CD8-positive, alpha-beta memory T cell (primary cell): ENCODE measurements at regions not wholly inside any gene's neighbourhood (a gene's known extent, or its start where the extent isn't known, plus 50 kb on each side); places are given as distances from the start of the nearest gene placed in this dataset.
A peak's percentile ranks its signal among the peaks of the same experiment; 100 is the strongest.
"Not testable (repeated sequence)": the region's sequence is repeated elsewhere in the genome, so short reads cannot be mapped to it uniquely, and the experiment has no call there.

Experiments used
- CTCF ChIA-PET: fragments of 350-600 bp; sonication (Branson Sonifier 250); formaldehyde crosslinking; loops from one replicate; lab custom pipeline; 2021; ENCODE audit warnings: antibody characterized with exemption; lab: Charles Lee
- POLR2A ChIA-PET: fragments of 350-600 bp; sonication (Branson Sonifier 250); formaldehyde crosslinking; loops from one replicate; lab custom pipeline; 2021; ENCODE audit warnings: antibody characterized with exemption; lab: Charles Lee
- DNase-seq, 5 donors: peaks; one replicate each; pipeline versions ENCODE4 v3.0.0 to v3.0.0-alpha.2; 2020 to 2022; ENCODE audit warnings: mixed read lengths in 1 of 5
- H3K27ac ChIP-seq: one replicate; pipeline ENCODE4 v1.7.0; 2013; ENCODE audit warnings: low read depth, mild to moderate bottlenecking, low read length, moderate library complexity
- H3K27me3 ChIP-seq: 2 replicates; pipeline ENCODE4 v1.7.0; 2013; ENCODE audit warnings: low read length, mild to moderate bottlenecking; ENCODE audit not compliant: insufficient read depth, poor library complexity, severe bottlenecking
- H3K36me3 ChIP-seq: 2 replicates; pipeline ENCODE4 v1.7.0; 2013; ENCODE audit warnings: mild to moderate bottlenecking, low read length, moderate library complexity; ENCODE audit not compliant: insufficient read depth
- H3K4me1 ChIP-seq: 2 replicates; pipeline ENCODE4 v1.7.0; 2013; ENCODE audit warnings: mild to moderate bottlenecking, low read length, moderate library complexity; ENCODE audit not compliant: insufficient read depth
- H3K4me3 ChIP-seq: 2 replicates; pipeline ENCODE4 v1.7.0; 2013; ENCODE audit warnings: mild to moderate bottlenecking, low read length
- H3K9me3 ChIP-seq: 2 replicates; pipeline ENCODE4 v1.7.0; 2013; ENCODE audit warnings: mild to moderate bottlenecking, low read length
- H3K27ac Mint-ChIP-seq, 8 donors: one replicate each; pipeline ENCODE4 v1.8.0; 2020 to 2021; ENCODE audit warnings: mixed read lengths in 8 of 8, mild to moderate bottlenecking in 6 of 8, inconsistent platforms in 3 of 8, moderate library complexity in 3 of 8
- H3K27me3 Mint-ChIP-seq, 2 donors: one replicate each; pipeline ENCODE4 v1.8.0; 2020 to 2021; ENCODE audit warnings: mixed read lengths in 2 of 2, mild to moderate bottlenecking in 1 of 2, moderate library complexity in 1 of 2
- H3K36me3 Mint-ChIP-seq, 3 donors: one replicate each; pipeline ENCODE4 v1.8.0; 2020 to 2021; ENCODE audit warnings: mixed read lengths in 3 of 3, inconsistent platforms in 1 of 3, mild to moderate bottlenecking in 1 of 3
- H3K4me1 Mint-ChIP-seq, 3 donors: one replicate each; pipeline ENCODE4 v1.8.0; 2020 to 2021; ENCODE audit warnings: mixed read lengths in 3 of 3, inconsistent platforms in 1 of 3, mild to moderate bottlenecking in 1 of 3
- H3K4me3 Mint-ChIP-seq, 7 donors: one replicate each; pipeline ENCODE4 v1.8.0; 2020 to 2021; ENCODE audit warnings: mixed read lengths in 7 of 7, mild to moderate bottlenecking in 6 of 7, moderate library complexity in 4 of 7, inconsistent platforms in 2 of 7
- H3K9me3 Mint-ChIP-seq, 5 donors: one replicate each; pipeline ENCODE4 v1.8.0; 2020 to 2022; ENCODE audit warnings: mixed read lengths in 5 of 5, mild to moderate bottlenecking in 3 of 5, moderate library complexity in 2 of 5, inconsistent platforms in 1 of 5

DNA sequence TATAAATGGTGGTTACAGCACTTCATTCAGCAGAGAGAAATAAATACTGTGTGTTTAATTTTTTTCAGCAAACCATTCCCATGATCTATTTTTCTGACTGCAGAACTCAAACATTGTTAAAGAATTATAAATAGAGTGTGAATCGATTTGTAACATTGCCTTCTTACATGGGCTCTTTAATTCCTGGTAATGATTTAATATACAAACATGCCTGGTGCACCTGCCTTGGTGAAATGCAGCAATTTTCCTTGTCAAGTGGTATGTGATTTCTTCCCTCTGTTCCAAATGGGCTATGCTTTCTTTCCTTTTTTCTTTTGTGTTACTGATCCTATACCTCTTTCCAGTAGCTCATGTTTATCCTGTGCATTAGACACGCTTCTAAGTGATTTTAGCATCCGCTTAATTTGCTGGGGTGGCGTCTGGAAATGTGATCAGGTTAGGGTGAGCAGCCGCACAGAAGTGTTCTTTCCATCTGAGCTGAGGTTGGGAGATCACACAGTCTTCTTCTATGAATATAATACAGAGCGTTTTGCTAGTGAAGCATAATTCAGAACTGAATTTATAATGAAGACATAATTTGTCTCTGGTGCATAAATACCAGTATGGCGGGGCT, 94.3 kb upstream of the ITGB1 start:
- ChIA-PET POLR2A (no interaction called here), CTCF (no interaction called here)
- no peak overlapping the region for H3K27ac ChIP-seq
- Mint-ChIP-seq H3K4me3 (peak overlapping the region; percentile 55 to 97 (median 92)), H3K27ac (peak overlapping the region in 7 of 8 donors; percentile 0 to 91 (median 57)), H3K27me3 (peaks cover 4 to 6% of the 10 kb centered on the region in 2 donors), H3K9me3 (no peaks in the 10 kb centered on the region), H3K4me1 (peaks cover 38 to 48% (median 41%) of the 10 kb centered on the region in 3 donors), H3K36me3 (peaks cover 4 to 9% (median 9%) of the 10 kb centered on the region in 3 donors)
- no peaks in the 10 kb centered on the region for H3K4me1 ChIP-seq
- H3K36me3 ChIP-seq, result no peaks in the 10 kb centered on the region
- no peak for DNase-seq
- H3K4me3 ChIP-seq, result peak overlapping the region; percentile 26
- no peaks in the 10 kb centered on the region for H3K27me3 ChIP-seq
- no peaks in the 10 kb centered on the region for H3K9me3 ChIP-seq

DNA sequence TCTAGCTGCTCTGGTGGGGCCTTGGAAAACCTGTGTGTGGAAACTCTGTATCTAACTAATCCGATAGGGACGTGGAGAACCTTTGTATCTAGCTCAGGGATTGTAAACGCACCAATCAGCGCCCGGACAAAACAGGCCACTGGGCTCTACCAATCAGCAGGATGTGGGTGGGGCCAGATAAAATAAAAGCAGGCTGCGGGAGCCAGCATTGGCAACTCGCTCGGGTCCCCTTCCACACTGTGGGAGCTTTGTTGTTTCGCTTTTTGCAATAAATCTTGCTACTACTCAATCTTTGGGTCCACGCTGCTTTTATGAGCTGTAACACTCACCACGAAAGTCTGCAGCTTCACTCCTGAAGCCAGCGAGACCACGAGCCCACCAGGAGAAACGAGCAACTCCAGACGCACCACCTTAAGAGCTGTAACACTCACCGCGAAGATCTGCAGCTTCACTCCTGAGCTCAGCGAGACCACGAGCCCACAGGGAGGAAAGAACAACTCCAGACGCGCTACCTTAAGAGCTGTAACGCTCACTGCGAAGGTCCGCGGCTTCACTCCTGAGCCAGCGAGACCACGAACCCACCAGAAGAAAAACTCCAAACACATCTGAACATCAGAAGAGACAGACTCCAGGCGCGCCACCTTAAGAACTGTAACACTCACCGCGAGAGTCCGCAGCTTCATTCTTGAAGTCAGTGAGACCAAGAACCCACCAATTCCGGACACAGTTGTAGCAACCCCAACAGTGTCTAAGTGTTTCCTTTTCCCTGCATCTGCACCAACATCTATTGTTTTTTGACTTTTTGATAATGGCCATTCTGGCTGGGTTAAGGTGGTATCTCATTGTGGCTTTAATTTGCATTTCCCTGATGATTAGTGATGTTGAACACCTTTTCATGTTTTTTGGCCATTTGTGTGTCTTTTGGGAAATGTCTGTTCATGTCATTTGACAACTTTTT, 92.2 kb upstream of the ITGB1 start:
- H3K9me3 ChIP-seq, H3K36me3 Mint-ChIP-seq, H3K27me3 ChIP-seq, H3K27me3 Mint-ChIP-seq, H3K9me3 Mint-ChIP-seq, H3K4me1 ChIP-seq, H3K36me3 ChIP-seq: not testable (repeated sequence)
- Mint-ChIP-seq H3K4me3 (peak overlapping the region; percentile 84 to 97 (median 93)), H3K4me1 (peaks cover 31 to 45% (median 40%) of the 10 kb centered on the region in 3 donors), H3K27ac (peak overlapping the region; percentile 18 to 97 (median 94))
- Histone ChIP-seq H3K4me3 (peak overlapping the region; percentile 0), H3K27ac (peak overlapping the region; percentile 38)
- POLR2A ChIA-PET, result interaction anchor here (1.1 kb wide), 1 partner anchor 60 kb away, joined by 3 read pairs; no protein-coding TSS in a partner anchor
- DNase-seq, result peak; percentile 6 to 59 (median 28)
- CTCF ChIA-PET, result interaction anchor here (1.0 kb wide), 2 partner anchors 13 to 40 kb away, joined by 3 read pairs; no protein-coding TSS in a partner anchor

DNA sequence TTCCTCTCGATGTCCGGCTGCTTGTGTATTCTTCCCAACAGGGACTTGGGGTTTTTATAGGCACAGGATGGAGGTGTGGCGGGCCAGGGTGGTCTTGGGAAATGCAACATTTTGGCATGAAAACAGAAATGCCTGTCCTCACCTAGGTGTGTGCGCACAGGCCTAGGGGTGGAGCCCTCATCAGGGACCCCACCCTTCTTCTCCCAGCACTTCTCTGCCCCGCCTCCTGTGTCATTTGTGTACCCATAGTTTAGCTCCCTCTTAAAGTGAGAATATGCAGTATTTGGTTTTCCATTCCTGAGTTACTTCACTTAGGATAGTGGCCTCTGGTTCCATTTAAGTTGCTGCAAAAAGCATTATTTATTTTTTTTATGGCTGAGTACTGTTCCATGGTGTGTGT, 90.2 kb upstream of the ITGB1 start:
- DNase-seq, result no peak
- no peaks in the 10 kb centered on the region for H3K4me1 ChIP-seq
- H3K9me3 ChIP-seq, result no peaks in the 10 kb centered on the region
- no peak overlapping the region for H3K4me3 Mint-ChIP-seq
- ChIA-PET POLR2A (interaction anchor here (0.5 kb wide), 1 partner anchor 94 kb away, joined by 4 read pairs; no protein-coding TSS in a partner anchor), CTCF (no interaction called here)
- H3K36me3 Mint-ChIP-seq, result peaks cover 0 to 4% (median 2%) of the 10 kb centered on the region in 3 donors
- H3K27me3 ChIP-seq, result no peaks in the 10 kb centered on the region
- H3K9me3 Mint-ChIP-seq, result no peaks in the 10 kb centered on the region
- H3K27me3 Mint-ChIP-seq, result no peaks in the 10 kb centered on the region
- H3K27ac Mint-ChIP-seq, result peak overlapping the region in 3 of 8 donors; percentile 78 to 84 (median 81)
- no peak overlapping the region for H3K4me3 ChIP-seq
- H3K4me1 Mint-ChIP-seq, result peaks cover 25 to 42% (median 35%) of the 10 kb centered on the region in 3 donors
- H3K27ac ChIP-seq, result no peak overlapping the region
- H3K36me3 ChIP-seq, result no peaks in the 10 kb centered on the region

GRCh38 chr10:33047655-33048054, 89.6 kb upstream of the ITGB1 start:
- Mint-ChIP-seq H3K4me3 (no peak overlapping the region), H3K9me3 (no peaks in the 10 kb centered on the region), H3K4me1 (peaks cover 24 to 44% (median 35%) of the 10 kb centered on the region in 3 donors), H3K36me3 (peaks cover 0 to 4% (median 2%) of the 10 kb centered on the region in 3 donors), H3K27ac (peak overlapping the region in 4 of 8 donors; percentile 7 to 68 (median 58)), H3K27me3 (no peaks in the 10 kb centered on the region)
- Histone ChIP-seq H3K36me3 (no peaks in the 10 kb centered on the region), H3K4me1 (no peaks in the 10 kb centered on the region), H3K9me3 (no peaks in the 10 kb centered on the region), H3K27ac (no peak overlapping the region), H3K27me3 (no peaks in the 10 kb centered on the region), H3K4me3 (no peak overlapping the region)
- no peak for DNase-seq
- ChIA-PET CTCF (interaction anchor here (1.1 kb wide), 1 partner anchor 108 kb away, joined by 3 read pairs; no protein-coding TSS in a partner anchor), POLR2A (no interaction called here)

GRCh38 chr10:33046792-33047191, 88.8 kb upstream of the ITGB1 start:
- Histone ChIP-seq H3K27me3 (no peaks in the 10 kb centered on the region), H3K4me3 (no peak overlapping the region), H3K36me3 (no peaks in the 10 kb centered on the region), H3K9me3 (no peaks in the 10 kb centered on the region), H3K4me1 (no peaks in the 10 kb centered on the region), H3K27ac (no peak overlapping the region)
- H3K27me3 Mint-ChIP-seq, result no peaks in the 10 kb centered on the region
- H3K27ac Mint-ChIP-seq, result no peak overlapping the region
- no peaks in the 10 kb centered on the region for H3K9me3 Mint-ChIP-seq
- CTCF ChIA-PET, result interaction anchor here (1.1 kb wide), 1 partner anchor 109 kb away, joined by 3 read pairs; no protein-coding TSS in a partner anchor
- DNase-seq, result no peak
- peaks cover 21 to 43% (median 32%) of the 10 kb centered on the region in 3 donors for H3K4me1 Mint-ChIP-seq
- H3K36me3 Mint-ChIP-seq, result peaks cover 0 to 4% (median 0%) of the 10 kb centered on the region in 3 donors
- no peak overlapping the region for H3K4me3 Mint-ChIP-seq
- POLR2A ChIA-PET, result no interaction called here

- Mint-ChIP-seq H3K36me3 (peaks cover 0 to 2% (median 0%) of the 10 kb centered on the region in 3 donors), H3K4me1 (peaks cover 19 to 31% (median 20%) of the 10 kb centered on the region in 3 donors), H3K9me3 (no peaks in the 10 kb centered on the region), H3K27ac (no peak overlapping the region), H3K27me3 (no peaks in the 10 kb centered on the region), H3K4me3 (no peak overlapping the region)
- Histone ChIP-seq H3K27me3 (no peaks in the 10 kb centered on the region), H3K9me3 (no peaks in the 10 kb centered on the region), H3K4me3 (no peak overlapping the region), H3K36me3 (no peaks in the 10 kb centered on the region), H3K27ac (no peak overlapping the region), H3K4me1 (no peaks in the 10 kb centered on the region)
- CTCF ChIA-PET, result no interaction called here
- POLR2A ChIA-PET, result no interaction called here
- no peak for DNase-seq
Observed at GRCh38 chr10:33045421-33045820, 87.4 kb upstream of the ITGB1 start.

DNA sequence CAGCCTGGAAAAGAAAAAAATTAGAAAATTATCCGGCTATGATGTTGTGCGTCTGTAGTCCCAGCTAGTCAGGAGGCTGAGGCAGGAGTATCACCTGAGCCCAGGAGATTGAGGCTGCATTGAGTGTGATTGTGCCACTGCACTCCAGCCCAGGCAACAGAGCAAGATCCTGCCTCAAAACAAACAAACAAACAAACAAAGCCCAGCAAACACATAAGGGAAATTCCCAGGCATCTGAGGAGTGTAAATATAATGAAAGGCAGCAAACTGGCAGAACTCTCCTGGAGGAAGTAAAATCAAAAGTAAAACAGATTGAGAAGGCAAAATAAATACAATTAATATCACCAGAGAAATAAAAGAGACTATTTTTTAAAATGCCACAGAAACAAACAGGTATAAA, 84.5 kb upstream of the ITGB1 start:
- H3K4me3 ChIP-seq, result no peak overlapping the region
- H3K27me3 ChIP-seq, result no peaks in the 10 kb centered on the region
- H3K36me3 ChIP-seq, result no peaks in the 10 kb centered on the region
- CTCF ChIA-PET, result no interaction called here
- Mint-ChIP-seq H3K27me3 (no peaks in the 10 kb centered on the region), H3K4me1 (peaks cover 5 to 15% (median 11%) of the 10 kb centered on the region in 3 donors), H3K27ac (peak overlapping the region in 1 of 8 donors; percentile 65), H3K4me3 (no peak overlapping the region), H3K9me3 (no peaks in the 10 kb centered on the region), H3K36me3 (no peaks in the 10 kb centered on the region)
- POLR2A ChIA-PET, result no interaction called here
- no peak overlapping the region for H3K27ac ChIP-seq
- no peak for DNase-seq
- H3K9me3 ChIP-seq, result no peaks in the 10 kb centered on the region
- no peaks in the 10 kb centered on the region for H3K4me1 ChIP-seq
